ENCODE measurements at regions not wholly inside any gene's neighbourhood (a gene's known extent, or its start where the extent isn't known, plus 50 kb on each side); places are given as distances from the start of the nearest gene placed in this dataset.

GRCh38 chr6:50600280-50600679 lies 113.0 kb upstream of the TFAP2D start:
- no peaks in the 10 kb centered on the region for H3K9me1 ChIP-seq (ENCODE audit: control insufficient read depth, extremely low read depth, insufficient read depth, low read length)
- no peak overlapping the region for H2AFZ ChIP-seq (ENCODE audit: control insufficient read depth, low read length)
- H4K20me1 ChIP-seq (ENCODE audit: control insufficient read depth, extremely low read depth, insufficient read depth, low read length): no peaks in the 10 kb centered on the region
- H3K27me3 ChIP-seq (ENCODE audit: control insufficient read depth, extremely low read depth, insufficient read depth, low read length): no peaks in the 10 kb centered on the region
- no peak for TF ChIP-seq CTCF (optimal IDR thresholded peaks at IDR 0.05 in 1 of 3, IDR thresholded peaks at IDR 0.05 in 1 of 3, conservative IDR thresholded peaks at IDR 0.05 in 1 of 3; ENCODE audit: extremely low read depth in 1 of 3, insufficient read depth in 2 of 3, low read length in 3 of 3)
- no peak for TF ChIP-seq EZH2 (IDR thresholded peaks at IDR 0.05; ENCODE audit: low read length)
- H3K27ac ChIP-seq (ENCODE audit: control insufficient read depth, insufficient read depth, low read length): no peak overlapping the region
- H3K9me3 ChIP-seq (ENCODE audit: control insufficient read depth, low read depth, low read length): no peaks in the 10 kb centered on the region
- no peaks in the 10 kb centered on the region for H3K79me2 ChIP-seq (ENCODE audit: control insufficient read depth, insufficient read depth, low read length)
- no peaks in the 10 kb centered on the region for H3K4me1 ChIP-seq (ENCODE audit: control insufficient read depth, extremely low read depth, insufficient read depth, low read length)
- H3K9ac ChIP-seq (ENCODE audit: control insufficient read depth, extremely low read depth, insufficient read depth, low read length): no peak overlapping the region
- H3K36me3 ChIP-seq (ENCODE audit: control insufficient read depth in 2 of 2, extremely low read depth in 1 of 2, insufficient read depth in 2 of 2, low read length in 2 of 2): no peaks in the 10 kb centered on the region
- no peak for FAIRE-seq
- no peak overlapping the region for H3K4me3 ChIP-seq (ENCODE audit: control insufficient read depth in 2 of 3, extremely low read depth in 1 of 3, insufficient read depth in 2 of 3, low read depth in 1 of 3, low read length in 3 of 3)
- dilution Hi-C loops (cut with MboI; ENCODE audit: extremely low pct_ligation_motif_present, low sequenced_read_pairs): no loop called here
- H3K4me2 ChIP-seq (ENCODE audit: control insufficient read depth, extremely low read depth, insufficient read depth, low read depth, low read length): no peak overlapping the region
- DNase-seq (ENCODE audit: low read depth, low spot score): no peak

- no peak for FAIRE-seq
- Histone ChIP-seq H3K4me2 (ENCODE audit: control insufficient read depth, extremely low read depth, insufficient read depth, low read depth, low read length) (no peak overlapping the region), H3K79me2 (ENCODE audit: control insufficient read depth, insufficient read depth, low read length) (no peaks in the 10 kb centered on the region), H3K27me3 (ENCODE audit: control insufficient read depth, extremely low read depth, insufficient read depth, low read length) (no peaks in the 10 kb centered on the region), H4K20me1 (ENCODE audit: control insufficient read depth, extremely low read depth, insufficient read depth, low read length) (no peaks in the 10 kb centered on the region), H3K4me1 (ENCODE audit: control insufficient read depth, extremely low read depth, insufficient read depth, low read length) (no peaks in the 10 kb centered on the region), H3K4me3 (ENCODE audit: control insufficient read depth in 2 of 3, extremely low read depth in 1 of 3, insufficient read depth in 2 of 3, low read depth in 1 of 3, low read length in 3 of 3) (no peak overlapping the region), H3K27ac (ENCODE audit: control insufficient read depth, insufficient read depth, low read length) (no peak overlapping the region), H3K9ac (ENCODE audit: control insufficient read depth, extremely low read depth, insufficient read depth, low read length) (no peak overlapping the region), H3K9me1 (ENCODE audit: control insufficient read depth, extremely low read depth, insufficient read depth, low read length) (no peaks in the 10 kb centered on the region), H3K36me3 (ENCODE audit: control insufficient read depth in 2 of 2, extremely low read depth in 1 of 2, insufficient read depth in 2 of 2, low read length in 2 of 2) (no peaks in the 10 kb centered on the region), H2AFZ (ENCODE audit: control insufficient read depth, low read length) (no peak overlapping the region), H3K9me3 (ENCODE audit: control insufficient read depth, low read depth, low read length) (no peaks in the 10 kb centered on the region)
- no peak for TF ChIP-seq EZH2 (IDR thresholded peaks at IDR 0.05; ENCODE audit: low read length)
- TF ChIP-seq CTCF (optimal IDR thresholded peaks at IDR 0.05 in 1 of 3, IDR thresholded peaks at IDR 0.05 in 1 of 3, conservative IDR thresholded peaks at IDR 0.05 in 1 of 3; ENCODE audit: extremely low read depth in 1 of 3, insufficient read depth in 2 of 3, low read length in 3 of 3): peak in 2 of 3 experiments; percentile 36 to 48
- dilution Hi-C loops (cut with MboI; ENCODE audit: extremely low pct_ligation_motif_present, low sequenced_read_pairs): no loop called here
- DNase-seq (ENCODE audit: low read depth, low spot score): peak; percentile 2
These were observed 111.0 kb upstream of the TFAP2D start for GRCh38 chr6:50602292-50602691.

Measured in keratinocyte (primary cell).